Hepatocyte (in vitro differentiated cells): ENCODE measurements at regions not wholly inside any gene's neighbourhood (a gene's known extent, or its start where the extent isn't known, plus 50 kb on each side); places are given as distances from the start of the nearest gene placed in this dataset.

Source experiments
- DNase-seq: peaks from one replicate; pipeline ENCODE4 v3.0.0-alpha.2; 2016; ENCODE audit warnings: low spot score
- H2AFZ ChIP-seq: fragments of 200-600 bp; sonication (generic); 2 replicates; pipeline ENCODE4 v1.6.0; 2016; ENCODE audit warnings: antibody characterized with exemption, mild to moderate bottlenecking
- H3K27ac ChIP-seq: fragments of 200-600 bp; sonication (generic); 2 replicates; pipeline ENCODE4 v1.5.1; 2016; ENCODE audit warnings: mild to moderate bottlenecking
- H3K27me3 ChIP-seq: fragments of 200-600 bp; sonication (generic); 2 replicates; pipeline ENCODE4 v1.6.1; 2016
- H3K36me3 ChIP-seq: fragments of 200-600 bp; sonication (generic); replicated peaks from 2 replicates; pipeline ENCODE4 v1.5.1; 2016; ENCODE audit warnings: low read depth; ENCODE audit not compliant: insufficient read depth
- H3K4me1 ChIP-seq: fragments of 200-600 bp; sonication (generic); 2 replicates; pipeline ENCODE4 v1.5.1; 2016; ENCODE audit warnings: mild to moderate bottlenecking, moderate library complexity; ENCODE audit not compliant: insufficient read depth
- H3K4me2 ChIP-seq: fragments of 200-600 bp; sonication (generic); 2 replicates; pipeline ENCODE4 v1.6.0; 2016
- H3K4me3 ChIP-seq: fragments of 200-600 bp; sonication (generic); 2 replicates; pipeline ENCODE4 v1.5.1; 2016; ENCODE audit warnings: mild to moderate bottlenecking
- H3K79me2 ChIP-seq: fragments of 200-600 bp; sonication (generic); 2 replicates; pipeline ENCODE4 v1.6.0; 2017; ENCODE audit warnings: mild to moderate bottlenecking
- H3K9me2 ChIP-seq: fragments of 200-600 bp; sonication (generic); replicated peaks from 2 replicates; pipeline ENCODE4 v1.6.0; 2017; ENCODE audit warnings: mild to moderate bottlenecking; ENCODE audit not compliant: insufficient read depth
- H3K9me3 ChIP-seq: fragments of 200-600 bp; sonication (generic); 2 replicates; pipeline ENCODE4 v1.5.1; 2016; ENCODE audit warnings: low read depth, mild to moderate bottlenecking
- H4K20me1 ChIP-seq: fragments of 200-600 bp; sonication (generic); 2 replicates; pipeline ENCODE4 v1.6.0; 2016; ENCODE audit warnings: mild to moderate bottlenecking; ENCODE audit not compliant: insufficient read depth, poor library complexity, severe bottlenecking
- CTCF ChIP-seq: fragments of 200-600 bp; sonication (generic); IDR thresholded peaks from 2 replicates; pipeline ENCODE4 v1.5.1; 2016; ENCODE audit warnings: antibody characterized with exemption, mild to moderate bottlenecking; ENCODE audit not compliant: poor library complexity
- EZH2 ChIP-seq: fragments of 200-600 bp; sonication (generic); IDR thresholded peaks from 2 replicates; pipeline ENCODE4 v1.6.1; 2016; ENCODE audit warnings: antibody characterized with exemption, mild to moderate bottlenecking, borderline replicate concordance
- EZH2phosphoT487 ChIP-seq: fragments of 200-600 bp; sonication (generic); IDR thresholded peaks from one replicate; pipeline ENCODE4 v1.6.1; 2018; ENCODE audit warnings: antibody characterized with exemption, mild to moderate bottlenecking, low read depth, moderate library complexity; ENCODE audit not compliant: unreplicated experiment, severe bottlenecking
- WGBS: methylation state at CpG from one replicate; pipeline ENCODE4 v1.1.6; 2016; ENCODE audit warnings: low lambda C conversion rate; ENCODE audit errors: missing lambda C conversion rate; 5-methylcytosine and 5-hydroxymethylcytosine counted together

- Histone ChIP-seq H2AFZ (no peak overlapping the region), H3K27ac (no peak overlapping the region), H3K27me3 (no peaks in the 10 kb centered on the region), H3K79me2 (no peaks in the 10 kb centered on the region), H4K20me1 (no peaks in the 10 kb centered on the region), H3K9me3 (no peaks in the 10 kb centered on the region), H3K4me2 (no peak overlapping the region), H3K36me3 (no peaks in the 10 kb centered on the region), H3K4me1 (no peaks in the 10 kb centered on the region), H3K4me3 (no peak overlapping the region), H3K9me2 (no peaks in the 10 kb centered on the region)
- TF ChIP-seq EZH2phosphoT487 (no peak), CTCF (no peak), EZH2 (no peak)
- no peak for DNase-seq
- 90% methylated on average over 2 of the region's 2 CpGs for WGBS
These were observed 83.7 kb upstream of the SELENOK start for GRCh38 chr3:53975382-53975781.

- Histone ChIP-seq H3K79me2 (no peaks in the 10 kb centered on the region), H3K4me1 (no peaks in the 10 kb centered on the region), H3K4me2 (no peak overlapping the region), H3K9me3 (no peaks in the 10 kb centered on the region), H3K36me3 (no peaks in the 10 kb centered on the region), H3K9me2 (no peaks in the 10 kb centered on the region), H2AFZ (no peak overlapping the region), H3K4me3 (no peak overlapping the region), H4K20me1 (no peaks in the 10 kb centered on the region), H3K27me3 (no peaks in the 10 kb centered on the region), H3K27ac (no peak overlapping the region)
- TF ChIP-seq CTCF (no peak), EZH2 (no peak), EZH2phosphoT487 (no peak)
- DNase-seq = no peak
- WGBS = 58% methylated on average over 2 of the region's 2 CpGs
These were observed 82.7 kb upstream of the SELENOK start for GRCh38 chr3:53974324-53974723.

- Histone ChIP-seq H3K27ac (no peak overlapping the region), H3K36me3 (no peaks in the 10 kb centered on the region), H2AFZ (no peak overlapping the region), H4K20me1 (no peaks in the 10 kb centered on the region), H3K9me3 (no peaks in the 10 kb centered on the region), H3K27me3 (no peaks in the 10 kb centered on the region), H3K4me1 (no peaks in the 10 kb centered on the region), H3K79me2 (no peaks in the 10 kb centered on the region), H3K4me3 (no peak overlapping the region), H3K4me2 (no peak overlapping the region), H3K9me2 (no peaks in the 10 kb centered on the region)
- WGBS = 88% methylated on average over 4 of the region's 4 CpGs
- DNase-seq = no peak
- TF ChIP-seq EZH2phosphoT487 = no peak
- no peak for TF ChIP-seq EZH2
- no peak for TF ChIP-seq CTCF
These were observed 82.2 kb upstream of the SELENOK start for GRCh38 chr3:53973905-53974304.

- no peak for TF ChIP-seq CTCF
- no peak for TF ChIP-seq EZH2phosphoT487
- no peak for TF ChIP-seq EZH2
- no peaks in the 10 kb centered on the region for H3K9me3 ChIP-seq
- H3K36me3 ChIP-seq = no peaks in the 10 kb centered on the region
- peak; percentile 16 for DNase-seq
- H3K4me1 ChIP-seq = no peaks in the 10 kb centered on the region
- no peaks in the 10 kb centered on the region for H3K27me3 ChIP-seq
- no peaks in the 10 kb centered on the region for H3K9me2 ChIP-seq
- H3K4me2 ChIP-seq = no peak overlapping the region
- H3K4me3 ChIP-seq = no peak overlapping the region
- H4K20me1 ChIP-seq = no peaks in the 10 kb centered on the region
- H3K79me2 ChIP-seq = no peaks in the 10 kb centered on the region
- 44% methylated on average over 3 of the region's 3 CpGs for WGBS
- H2AFZ ChIP-seq = no peak overlapping the region
- H3K27ac ChIP-seq = no peak overlapping the region
These were observed 79.0 kb upstream of the SELENOK start for GRCh38 chr3:53970661-53971060.
